ENCODE measurements at regions not wholly inside any gene's neighbourhood (a gene's known extent, or its start where the extent isn't known, plus 50 kb on each side); places are given as distances from the start of the nearest gene placed in this dataset.

DNA sequence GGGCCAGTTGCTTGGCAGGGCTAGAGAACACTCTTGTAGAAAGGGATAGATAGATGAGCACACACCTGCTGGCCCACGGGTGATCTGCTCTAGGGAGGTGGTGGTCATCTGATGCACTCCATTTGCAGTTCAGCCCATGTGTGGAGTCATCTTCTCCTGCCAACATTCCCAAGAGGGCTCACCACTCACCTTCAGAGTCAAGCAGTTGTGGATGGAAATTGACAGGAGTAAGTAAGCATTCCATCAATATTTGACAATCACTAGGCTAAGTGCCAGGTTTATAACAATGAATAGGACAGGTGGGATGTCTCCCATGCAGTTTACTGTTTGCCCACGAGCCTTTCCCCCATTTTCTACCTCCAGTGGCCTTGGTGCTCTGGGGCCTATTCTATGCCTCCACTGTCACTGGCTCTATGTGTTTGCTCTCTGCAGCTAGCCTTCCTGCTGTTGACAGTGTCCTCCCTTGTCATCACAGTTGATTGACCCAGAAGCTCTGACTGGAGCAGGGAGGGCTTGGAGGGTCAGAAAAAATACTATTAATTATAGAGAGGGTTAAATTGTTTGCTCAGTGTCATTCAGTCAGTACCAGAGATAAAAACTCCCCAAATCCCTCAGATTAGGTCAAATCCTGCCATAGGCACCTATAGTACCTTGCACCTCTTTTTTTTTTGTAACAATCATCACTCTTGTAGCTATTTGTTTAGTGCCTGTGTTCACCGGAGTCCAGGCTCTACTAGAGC, 134.6 kb upstream of the PZP start:
- Histone ChIP-seq H3K4ac (replicated peaks; ENCODE audit: insufficient read length, low read depth, low read length) (no peak overlapping the region), H3K4me2 (ENCODE audit: insufficient read depth in 1 of 2, low read depth in 2 of 2, low read length in 2 of 2) (no peak overlapping the region), H2BK20ac (ENCODE audit: low read length) (no peak overlapping the region), H2BK15ac (ENCODE audit: low read length) (no peak overlapping the region), H2BK12ac (ENCODE audit: low read depth, low read length) (no peak overlapping the region), H4K91ac (replicated peaks; ENCODE audit: insufficient read length, low read length) (no peak overlapping the region), H3K79me2 (ENCODE audit: control insufficient read depth in 1 of 2, insufficient read depth in 2 of 2, low read length in 2 of 2) (no peaks in the 10 kb centered on the region), H3K23ac (ENCODE audit: insufficient read length) (no peak overlapping the region), H3K14ac (ENCODE audit: insufficient read length) (no peak overlapping the region), H4K20me1 (replicated peaks in 1 of 2; ENCODE audit: control insufficient read depth in 1 of 2, insufficient read depth in 2 of 2, low read length in 2 of 2) (no peaks in the 10 kb centered on the region), H3K4me1 (replicated peaks in 1 of 4; ENCODE audit: control insufficient read depth in 3 of 4, insufficient read depth in 4 of 4, low read length in 3 of 4) (no peaks in the 10 kb centered on the region), H3K18ac (ENCODE audit: extremely low read depth, low read length) (no peak overlapping the region), H2BK120ac (replicated peaks; ENCODE audit: low read depth, low read length) (no peak overlapping the region), H3K56ac (replicated peaks; ENCODE audit: insufficient read length, low read depth, low read length) (no peak overlapping the region), H4K5ac (ENCODE audit: insufficient read length, low read depth, low read length) (no peak overlapping the region), H2AFZ (ENCODE audit: low read length) (no peak overlapping the region), H3K23me2 (ENCODE audit: low read depth, low read length) (no peaks in the 10 kb centered on the region), H3K79me1 (ENCODE audit: low read depth, low read length) (no peaks in the 10 kb centered on the region), H3K4me3 (ENCODE audit: extremely low read depth in 1 of 4, insufficient read depth in 2 of 4, low read depth in 3 of 4, low read length in 4 of 4) (no peak overlapping the region), H3K9me3 (ENCODE audit: insufficient read depth in 2 of 2, low read depth in 1 of 2, low read length in 1 of 2) (no peaks in the 10 kb centered on the region), H2AK5ac (ENCODE audit: low read depth, low read length) (no peak overlapping the region), H3K36me3 (ENCODE audit: control insufficient read depth in 2 of 4, insufficient read depth in 4 of 4, low read length in 3 of 4) (no peaks in the 10 kb centered on the region), H3K9ac (replicated peaks in 1 of 4; ENCODE audit: extremely low read depth in 1 of 4, low read depth in 3 of 4, low read length in 3 of 4) (no peak overlapping the region; a peak in 1 of 7 replicates), H4K8ac (ENCODE audit: extremely low read depth, insufficient read depth, low read length) (no peak overlapping the region), H3K27ac (ENCODE audit: low read depth, low read length) (no peak overlapping the region), H2BK5ac (ENCODE audit: low read depth, low read length) (no peak overlapping the region), H3K27me3 (replicated peaks in 1 of 4; ENCODE audit: control insufficient read depth in 3 of 4, extremely low read depth in 1 of 4, insufficient read depth in 3 of 4, low read length in 3 of 4) (no peaks in the 10 kb centered on the region)
- DNase-seq (ENCODE audit: low read depth in 1 of 2, low spot score in 2 of 2) (no peak), FAIRE-seq (no peak)
- ChIA-PET POLR2A (ENCODE audit: partially characterized antibody) (interaction anchor here (1.0 kb wide), 1 partner anchor 8 kb away, joined by 3 read pairs; no protein-coding TSS in a partner anchor), CTCF (ENCODE audit: partially characterized antibody) (interaction anchor here (1.0 to 6.1 kb wide), 4 partner anchors 10 to 126 kb away, joined by 3 to 49 read pairs (median 6); no protein-coding TSS in a partner anchor)
- WGBS, 2 experiments (ENCODE audit: extremely low coverage in 1 of 2, insufficient coverage in 1 of 2, insufficient read length in 1 of 2, insufficient replicate concordance in 2 of 2, low coverage in 1 of 2, low lambda C conversion rate in 2 of 2, missing lambda C conversion rate in 1 of 2): 90% methylated on average over 3 of the region's 3 CpGs; no CpG with 5 or more reads in 1 of the 2 experiments
- no peak for TF ChIP-seq EGR1 (IDR thresholded peaks at IDR 0.05; ENCODE audit: borderline replicate concordance, low read depth, low read length)
- TF ChIP-seq ATF3 (IDR thresholded peaks at IDR 0.05; ENCODE audit: insufficient read depth, low read depth, low read length): no peak
- no peak for TF ChIP-seq USF2 (IDR thresholded peaks at IDR 0.05; ENCODE audit: low read length)
- TF ChIP-seq CHD1 (IDR thresholded peaks at IDR 0.05; ENCODE audit: low read depth, low read length): no peak
